GM12875 (cell line): ENCODE measurements at regions not wholly inside any gene's neighbourhood (a gene's known extent, or its start where the extent isn't known, plus 50 kb on each side); places are given as distances from the start of the nearest gene placed in this dataset.

Experiments
- H3K4me3 ChIP-seq: one replicate; pipeline ENCODE4 v1.5.1; 2011; ENCODE audit warnings: low read depth, low read length, control low read depth
- CTCF ChIP-seq: IDR thresholded peaks from 2 replicates; pipeline ENCODE4 v1.5.1; 2011; ENCODE audit warnings: low read depth, mild to moderate bottlenecking, control low read depth, inconsistent platforms, low read length, moderate library complexity, borderline replicate concordance; ENCODE audit not compliant: insufficient read depth

- H3K4me3 ChIP-seq = no peak overlapping the region
- TF ChIP-seq CTCF = peak; percentile 29; the same call in 1 of the 2 replicates
Observed at GRCh38 chr13:39811696-39812095, 156.2 kb downstream of the COG6 start.

- no peak for TF ChIP-seq CTCF
- no peak overlapping the region for H3K4me3 ChIP-seq
Observed at GRCh38 chr13:39815345-39816111, 160.1 kb downstream of the COG6 start.

- TF ChIP-seq CTCF = no peak
- no peak overlapping the region for H3K4me3 ChIP-seq
Observed at GRCh38 chr13:39816936-39817335, 161.5 kb downstream of the COG6 start.

- H3K4me3 ChIP-seq = no peak overlapping the region
- TF ChIP-seq CTCF = no peak
Observed at GRCh38 chr13:39818953-39819352, 163.5 kb downstream of the COG6 start.

GRCh38 chr13:39820606-39821005 is 165.1 kb downstream of the COG6 start:
- no peak for TF ChIP-seq CTCF
- H3K4me3 ChIP-seq = no peak overlapping the region

GRCh38 chr13:39821977-39822376 is 166.5 kb downstream of the COG6 start:
- no peak overlapping the region for H3K4me3 ChIP-seq
- TF ChIP-seq CTCF = no peak

- no peak for TF ChIP-seq CTCF
- no peak overlapping the region for H3K4me3 ChIP-seq
Observed at GRCh38 chr13:39822437-39822836, 167.0 kb downstream of the COG6 start.
